ENCODE measurements at regions not wholly inside any gene's neighbourhood (a gene's known extent, or its start where the extent isn't known, plus 50 kb on each side); places are given as distances from the start of the nearest gene placed in this dataset.
"Not testable (repeated sequence)": the region's sequence is repeated elsewhere in the genome, so short reads cannot be mapped to it uniquely, and the experiment has no call there.

- H3K4me3 ChIP-seq: no peak overlapping the region
- H3K4me1 ChIP-seq (replicated peaks in 1 of 2): no peaks in the 10 kb centered on the region
- H3K27ac ChIP-seq: no peak overlapping the region
- ATAC-seq (replicated peaks in 6 of 8): no peak
- in situ Hi-C loops (cut with MboI; ENCODE audit: low pct_unique_long_range_greater_than_20kb in 2 of 9, low sequenced_read_pairs in 9 of 9, unreplicated experiment in 9 of 9): no loop called here
- WGBS, 10 experiments: 33 to 100% (median 78%) methylated on average over 1 to 3 of the region's 3 CpGs; no CpG with 5 or more reads in 2 of the 10 experiments
Measured at GRCh38 chr3:59388555-59389270, 338.9 kb upstream of the CFAP20DC start.

DNA sequence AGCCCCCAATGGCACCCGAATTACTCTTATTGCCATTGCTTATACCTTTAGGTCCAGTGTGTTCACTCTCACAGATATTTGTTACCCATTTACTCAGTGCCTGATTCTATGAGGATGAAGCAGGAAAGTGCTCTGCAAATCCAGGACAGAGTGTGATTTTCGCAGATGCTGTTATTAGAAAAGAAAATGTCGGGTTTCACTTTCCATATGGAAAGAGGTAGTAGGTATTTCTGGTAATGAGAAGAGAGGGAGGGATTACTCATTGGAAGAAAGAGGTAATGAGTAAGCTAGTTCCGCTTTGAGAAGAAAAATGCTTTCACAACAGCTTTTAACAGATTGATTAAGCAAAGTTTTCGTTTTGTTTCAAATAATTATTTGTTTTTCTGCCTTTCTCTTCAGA, 336.3 kb upstream of the CFAP20DC start:
- 75 to 94% (median 87%) methylated on average over 2 to 5 of the region's 5 CpGs; no CpG with 5 or more reads in 2 of the 10 experiments for WGBS, 10 experiments
- no peak for ATAC-seq (replicated peaks in 6 of 8)

GRCh38 chr3:59385547-59385946, 335.7 kb upstream of the CFAP20DC start:
- H3K4me1 ChIP-seq (replicated peaks in 1 of 2): peaks cover 0 to 4% of the 10 kb centered on the region in 2 donors
- in situ Hi-C loops (cut with MboI; ENCODE audit: low pct_unique_long_range_greater_than_20kb in 2 of 9, low sequenced_read_pairs in 9 of 9, unreplicated experiment in 9 of 9): no loop called here
- WGBS, 10 experiments: 67 to 100% (median 86%) methylated on average over 1 to 4 of the region's 7 CpGs; no CpG with 5 or more reads in 5 of the 10 experiments
- no peak overlapping the region for H3K27ac ChIP-seq
- ATAC-seq (replicated peaks in 6 of 8): no peak
- H3K4me3 ChIP-seq: no peak overlapping the region

More for the DNA sequence above, 336.3 kb upstream of the CFAP20DC start:
- in situ Hi-C loops (cut with MboI; ENCODE audit: low pct_unique_long_range_greater_than_20kb in 2 of 9, low sequenced_read_pairs in 9 of 9, unreplicated experiment in 9 of 9): no loop called here
- Histone ChIP-seq H3K27ac (no peak overlapping the region), H3K4me1 (replicated peaks in 1 of 2) (peaks cover 0 to 4% of the 10 kb centered on the region in 2 donors), H3K4me3 (no peak overlapping the region)

GRCh38 chr3:59381282-59381681, 331.5 kb upstream of the CFAP20DC start:
- H3K27ac ChIP-seq: no peak overlapping the region
- H3K4me1 ChIP-seq (replicated peaks in 1 of 2): peaks cover 0 to 4% of the 10 kb centered on the region in 2 donors
- in situ Hi-C loops (cut with MboI; ENCODE audit: low pct_unique_long_range_greater_than_20kb in 2 of 9, low sequenced_read_pairs in 9 of 9, unreplicated experiment in 9 of 9): no loop called here
- WGBS, 10 experiments: 72 to 100% (median 100%) methylated on average over 1 to 2 of the region's 2 CpGs; no CpG with 5 or more reads in 2 of the 10 experiments
- no peak for ATAC-seq (replicated peaks in 6 of 8)
- no peak overlapping the region for H3K4me3 ChIP-seq

GRCh38 chr3:59380146-59380545, 330.3 kb upstream of the CFAP20DC start:
- in situ Hi-C loops (cut with MboI; ENCODE audit: low pct_unique_long_range_greater_than_20kb in 2 of 9, low sequenced_read_pairs in 9 of 9, unreplicated experiment in 9 of 9): no loop called here
- H3K27ac ChIP-seq: no peak overlapping the region
- H3K4me1 ChIP-seq (replicated peaks in 1 of 2): peaks cover under 1 to 5% of the 10 kb centered on the region in 2 donors
- ATAC-seq (replicated peaks in 6 of 8): no peak
- no peak overlapping the region for H3K4me3 ChIP-seq

DNA sequence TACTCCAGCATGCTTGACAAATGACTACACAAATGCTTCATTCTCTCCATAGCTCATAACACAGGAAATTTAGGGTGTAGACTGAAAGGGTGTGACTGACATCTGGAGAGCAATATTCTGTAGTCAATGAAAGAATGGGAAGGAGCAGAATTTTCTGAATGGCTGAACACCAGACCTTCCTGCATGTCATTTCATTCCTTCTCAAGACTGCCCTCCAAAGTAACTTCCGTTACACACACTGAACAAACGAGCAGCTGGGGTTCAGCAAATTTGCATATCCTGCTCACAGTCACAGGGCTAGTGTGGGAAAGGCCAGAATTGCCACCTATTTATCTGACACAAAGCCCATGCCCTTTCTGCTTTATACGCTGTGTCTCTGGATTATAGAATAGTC, 325.0 kb upstream of the CFAP20DC start:
- in situ Hi-C loops (cut with MboI; ENCODE audit: low pct_unique_long_range_greater_than_20kb in 2 of 9, low sequenced_read_pairs in 9 of 9, unreplicated experiment in 9 of 9): no loop called here

DNA sequence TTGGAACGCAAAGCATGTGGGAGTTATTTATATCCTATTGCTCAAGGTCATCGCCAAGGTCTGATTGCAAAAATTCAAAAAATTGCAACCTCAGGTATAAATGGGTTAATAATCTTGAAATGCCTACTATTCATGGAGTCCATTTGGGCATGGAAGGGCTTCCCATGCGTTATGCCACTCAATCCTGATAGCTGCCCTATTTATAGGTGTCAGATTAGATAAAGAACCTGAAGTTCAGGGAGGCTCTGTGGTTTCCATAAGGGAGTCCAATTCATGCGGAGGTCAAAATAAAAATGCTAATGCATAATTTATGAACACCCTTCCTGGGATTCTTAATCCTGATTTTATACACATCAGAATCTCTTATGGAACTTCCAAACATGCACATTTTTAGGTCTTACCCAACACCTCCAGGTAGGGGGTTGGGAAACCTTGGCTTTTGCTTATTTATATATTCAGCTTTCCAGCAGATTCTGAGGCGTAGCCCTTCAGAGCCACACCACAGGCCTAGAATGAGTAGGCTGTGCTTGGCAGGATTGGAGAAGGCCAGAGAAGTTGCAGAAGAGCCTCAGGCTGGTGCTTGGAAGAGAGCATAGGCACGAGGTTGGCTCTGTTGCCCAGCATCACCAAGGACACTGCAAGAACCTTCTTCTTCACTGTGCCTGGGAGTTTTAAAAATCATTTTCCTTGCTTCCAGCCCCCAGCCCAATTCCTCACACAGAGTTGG, 324.4 kb upstream of the CFAP20DC start:
- WGBS, 10 experiments: 26 to 93% (median 90%) methylated on average over 2 to 5 of the region's 6 CpGs; no CpG with 5 or more reads in 1 of the 10 experiments
- H3K4me1 ChIP-seq (replicated peaks in 1 of 2): peaks cover 9% of the 10 kb centered on the region in 2 donors
- peak overlapping the region in 1 of 2 donors; percentile 13 for H3K27ac ChIP-seq
- ATAC-seq (replicated peaks in 6 of 8): peak in 6 of 8 experiments; percentile 34 to 95 (median 58)
- in situ Hi-C loops (cut with MboI; ENCODE audit: low pct_unique_long_range_greater_than_20kb in 2 of 9, low sequenced_read_pairs in 9 of 9, unreplicated experiment in 9 of 9): no loop called here
- no peak overlapping the region for H3K4me3 ChIP-seq

More for the DNA sequence above, 325.0 kb upstream of the CFAP20DC start:
- peak; percentile 74 to 99 (median 93) for ATAC-seq (replicated peaks in 6 of 8)
- Histone ChIP-seq H3K27ac (peak overlapping the region in 1 of 2 donors; percentile 13), H3K4me1 (replicated peaks in 1 of 2) (peaks cover 9% of the 10 kb centered on the region in 2 donors), H3K4me3 (no peak overlapping the region)
- 0 to 80% (median 37%) methylated on average over 1 to 3 of the region's 3 CpGs; no CpG with 5 or more reads in 1 of the 10 experiments for WGBS, 10 experiments

DNA sequence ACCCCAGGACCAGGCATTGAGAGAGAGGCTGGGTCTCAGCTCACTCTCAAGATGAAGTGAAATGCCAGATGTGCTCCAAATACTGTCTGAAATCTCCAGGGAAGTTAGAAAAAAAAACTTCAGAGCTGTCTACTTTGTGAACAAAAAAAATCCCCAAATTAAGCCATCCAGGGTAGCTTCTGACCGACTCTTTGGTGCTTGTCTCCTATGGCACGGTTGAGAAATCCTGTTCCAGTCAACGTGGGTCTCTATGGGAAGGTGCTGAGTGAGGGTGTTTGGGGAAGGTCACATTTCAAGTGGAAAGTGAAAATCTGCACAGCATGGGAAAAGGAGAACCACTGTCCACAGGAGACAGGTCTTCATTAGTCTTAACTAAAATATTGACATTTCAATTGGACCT, 322.5 kb upstream of the CFAP20DC start:
- 43 to 83% (median 57%) methylated on average over 1 to 3 of the region's 3 CpGs; no CpG with 5 or more reads in 5 of the 10 experiments for WGBS, 10 experiments
- Histone ChIP-seq H3K4me3 (no peak overlapping the region), H3K27ac (no peak overlapping the region), H3K4me1 (replicated peaks in 1 of 2) (peaks cover 9 to 15% of the 10 kb centered on the region in 2 donors)
- in situ Hi-C loops (cut with MboI; ENCODE audit: low pct_unique_long_range_greater_than_20kb in 2 of 9, low sequenced_read_pairs in 9 of 9, unreplicated experiment in 9 of 9): no loop called here
- no peak for ATAC-seq (replicated peaks in 6 of 8)

GRCh38 chr3:59368900-59369675, 319.3 kb upstream of the CFAP20DC start:
- in situ Hi-C loops (cut with MboI; ENCODE audit: low pct_unique_long_range_greater_than_20kb in 2 of 9, low sequenced_read_pairs in 9 of 9, unreplicated experiment in 9 of 9): no loop called here
- ATAC-seq (replicated peaks in 6 of 8): no peak
- Histone ChIP-seq H3K4me1 (replicated peaks in 1 of 2) (peaks cover 0 to 7% of the 10 kb centered on the region in 2 donors), H3K4me3 (no peak overlapping the region), H3K27ac (no peak overlapping the region)
- 7 to 89% (median 64%) methylated on average over 1 to 5 of the region's 5 CpGs; no CpG with 5 or more reads in 2 of the 10 experiments for WGBS, 10 experiments

DNA sequence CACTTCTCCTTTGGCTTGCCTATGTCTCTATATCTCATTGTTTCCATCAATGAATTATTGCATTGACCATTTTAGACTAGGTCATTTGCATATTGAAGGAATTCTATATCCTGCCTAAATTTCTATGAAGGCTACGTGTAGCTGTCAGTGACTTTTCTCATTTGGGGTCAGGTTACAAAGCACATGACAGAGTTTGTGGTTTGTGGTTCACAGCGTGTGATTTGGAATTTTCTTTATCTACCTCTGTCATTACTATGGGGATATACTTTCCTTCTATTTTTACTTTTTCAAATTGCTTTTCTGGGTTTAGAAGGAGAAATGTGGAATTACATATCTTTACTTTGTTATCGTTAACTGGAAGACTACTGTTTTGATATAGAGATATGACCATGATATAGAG, 317.3 kb upstream of the CFAP20DC start:
- Histone ChIP-seq H3K4me1 (replicated peaks in 1 of 2) (peaks cover 0 to 7% of the 10 kb centered on the region in 2 donors), H3K4me3 (no peak overlapping the region), H3K27ac (no peak overlapping the region)
- WGBS, 10 experiments: 44 to 100% (median 72%) methylated on average over 2 to 3 of the region's 3 CpGs
- ATAC-seq (replicated peaks in 6 of 8): no peak
- in situ Hi-C loops (cut with MboI; ENCODE audit: low pct_unique_long_range_greater_than_20kb in 2 of 9, low sequenced_read_pairs in 9 of 9, unreplicated experiment in 9 of 9): no loop called here

- Histone ChIP-seq H3K4me1 (replicated peaks in 1 of 2) (peaks cover 0 to 7% of the 10 kb centered on the region in 2 donors), H3K27ac (no peak overlapping the region), H3K4me3 (no peak overlapping the region)
- in situ Hi-C loops (cut with MboI; ENCODE audit: low pct_unique_long_range_greater_than_20kb in 2 of 9, low sequenced_read_pairs in 9 of 9, unreplicated experiment in 9 of 9): no loop called here
- 19 to 100% (median 88%) methylated on average over 1 to 2 of the region's 2 CpGs; no CpG with 5 or more reads in 2 of the 10 experiments for WGBS, 10 experiments
- ATAC-seq (replicated peaks in 6 of 8): no peak
Measured at GRCh38 chr3:59366218-59366617, 316.4 kb upstream of the CFAP20DC start.

- 24 to 85% (median 64%) methylated on average over 2 to 4 of the region's 4 CpGs for WGBS, 10 experiments
- no peak for ATAC-seq (replicated peaks in 6 of 8)
- in situ Hi-C loops (cut with MboI; ENCODE audit: low pct_unique_long_range_greater_than_20kb in 2 of 9, low sequenced_read_pairs in 9 of 9, unreplicated experiment in 9 of 9): no loop called here
Measured at GRCh38 chr3:59364496-59364895, 314.7 kb upstream of the CFAP20DC start.

DNA sequence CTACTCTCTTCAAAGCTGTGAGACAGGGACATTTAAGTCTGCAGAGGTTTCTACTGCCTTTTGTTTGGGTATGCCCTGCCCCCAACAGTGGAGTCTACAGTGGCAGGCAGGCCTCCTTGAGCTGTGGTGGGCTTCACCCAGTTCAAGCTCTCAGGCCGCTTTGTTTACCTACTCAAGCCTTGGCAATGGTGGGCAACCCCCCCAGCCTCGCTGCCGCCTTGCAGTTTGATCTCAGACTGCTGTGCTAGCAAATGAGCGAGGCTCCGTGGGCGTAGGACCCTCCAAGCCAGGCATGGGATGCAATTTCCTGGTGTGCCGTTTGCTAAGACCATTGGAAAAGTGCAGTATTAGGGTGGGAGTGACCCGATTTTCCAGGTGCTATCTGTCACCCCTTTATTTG, 310.5 kb upstream of the CFAP20DC start:
- H3K4me1 ChIP-seq (replicated peaks in 1 of 2); in situ Hi-C loops (cut with MboI; ENCODE audit: low pct_unique_long_range_greater_than_20kb in 2 of 9, low sequenced_read_pairs in 9 of 9, unreplicated experiment in 9 of 9); ATAC-seq (replicated peaks in 6 of 8); H3K4me3 ChIP-seq; H3K27ac ChIP-seq: not testable (repeated sequence)
- 60 to 100% (median 90%) methylated on average over 1 to 6 of the region's 8 CpGs; no CpG with 5 or more reads in 4 of the 10 experiments for WGBS, 10 experiments

More at GRCh38 chr3:59364496-59364895, 314.7 kb upstream of the CFAP20DC start:
- Histone ChIP-seq H3K27ac (no peak overlapping the region), H3K4me1 (replicated peaks in 1 of 2) (peaks cover 0 to 7% of the 10 kb centered on the region in 2 donors), H3K4me3 (no peak overlapping the region)

Measured in motor neuron (in vitro differentiated cells).